Lung microvascular endothelial cell (primary cell): ENCODE measurements at regions not wholly inside any gene's neighbourhood (a gene's known extent, or its start where the extent isn't known, plus 50 kb on each side); places are given as distances from the start of the nearest gene placed in this dataset.

Experiments
- DNase-seq, 2 donors: peaks; one replicate each; pipeline versions ENCODE4 v3.0.0 to v3.0.0-alpha.2; 2010; ENCODE audit warnings: low read depth in 2 of 2

GRCh38 chr16:85323230-85323960, 211.1 kb upstream of the CIBAR2 start:
- DNase-seq, result no peak

- DNase-seq, result no peak
Measured at GRCh38 chr16:85323961-85324253, 211.6 kb upstream of the CIBAR2 start.

GRCh38 chr16:85324488-85324887, 212.2 kb upstream of the CIBAR2 start:
- no peak for DNase-seq

GRCh38 chr16:85326113-85326793, 214.0 kb upstream of the CIBAR2 start:
- DNase-seq, result peak in 1 of 2 donors; percentile 21

GRCh38 chr16:85326794-85327181, 214.5 kb upstream of the CIBAR2 start:
- DNase-seq, result no peak

GRCh38 chr16:85327731-85328675, 215.7 kb upstream of the CIBAR2 start:
- DNase-seq, result peak in 1 of 2 donors; percentile 34

GRCh38 chr16:85328676-85329058, 216.4 kb upstream of the CIBAR2 start:
- no peak for DNase-seq

GRCh38 chr16:85329059-85329812, 217.0 kb upstream of the CIBAR2 start:
- no peak for DNase-seq

- DNase-seq, result no peak
Measured at GRCh38 chr16:85330006-85330693, 217.9 kb upstream of the CIBAR2 start.

- DNase-seq, result peak; percentile 16 to 59
Measured at GRCh38 chr16:85330694-85331188, 218.5 kb upstream of the CIBAR2 start.

- DNase-seq, result no peak
Measured at GRCh38 chr16:85331688-85332087, 219.4 kb upstream of the CIBAR2 start.

- no peak for DNase-seq
Measured at GRCh38 chr16:85332175-85332574, 219.9 kb upstream of the CIBAR2 start.

GRCh38 chr16:85333337-85333736, 221.1 kb upstream of the CIBAR2 start:
- no peak for DNase-seq

- DNase-seq, result peak in 1 of 2 donors; percentile 56
Measured at GRCh38 chr16:85333744-85334640, 221.7 kb upstream of the CIBAR2 start.

- peak in 1 of 2 donors; percentile 17 for DNase-seq
Measured at GRCh38 chr16:85334718-85335583, 222.7 kb upstream of the CIBAR2 start.

- DNase-seq, result peak in 1 of 2 donors; percentile 38
Measured at GRCh38 chr16:85335584-85336491, 223.6 kb upstream of the CIBAR2 start.

GRCh38 chr16:85337910-85338637, 225.8 kb upstream of the CIBAR2 start:
- no peak for DNase-seq
